HepG2 (cell line): ENCODE measurements at regions not wholly inside any gene's neighbourhood (a gene's known extent, or its start where the extent isn't known, plus 50 kb on each side); places are given as distances from the start of the nearest gene placed in this dataset.

Source experiments
- ATAC-seq: fragments of 200-7000 bp; cut with Tn5 transposase; 3 replicates; pipeline ENCODE4 v1.9.1; 2020; ENCODE audit warnings: mild to moderate bottlenecking, moderate library complexity
- BruUV-seq: library from RNA; stranded (reverse); fragments of 400-500 nt; replicated peaks from 2 replicates; lab custom pipeline; 2021; lab: Mats Ljungman, UMichigan
- CTCF ChIA-PET: fragments of 300-600 bp; formaldehyde crosslinking; extraction: SDS; loops from one replicate; lab custom pipeline; 2021; ENCODE audit warnings: low total read pairs, inconsistent platforms, low intra/inter-chr PET ratio; lab: Yijun Ruan, JAX
- POLR2A ChIA-PET: fragments of 350-600 bp; sonication (Branson Sonifier 250); formaldehyde crosslinking; loops from one replicate; lab custom pipeline; 2020; ENCODE audit warnings: antibody characterized with exemption, inconsistent platforms; lab: Yijun Ruan, JAX
- DNase-seq: peaks from one replicate; pipeline ENCODE4 v3.0.0-alpha.2; 2015; ENCODE audit warnings: low spot score
- FAIRE-seq: peaks from 3 replicates; lab custom pipeline; 2011; peaks lifted over from hg19 to GRCh38; lab: Jason Lieb, UNC
- H2AFZ ChIP-seq: one replicate; pipeline ENCODE4 v1.6.1; 2011; ENCODE audit warnings: low read length, inconsistent platforms
- H3K27ac ChIP-seq: fragments of 300-600 bp; 3 replicates; pipeline ENCODE4 v1.8.0; 2011; ENCODE audit warnings: mixed run types, mild to moderate bottlenecking, mixed read lengths, low read length, inconsistent platforms; ENCODE audit not compliant: insufficient read depth; ENCODE audit errors: extremely low read length
- H3K27me3 ChIP-seq, 2 experiments: fragments of 200-600 bp in 1 of 2; 2 replicates in 1 of 2; 3 replicates in 1 of 2; pipeline versions ENCODE4 v1.6.0 to v1.8.0; 2011; ENCODE audit warnings: low read length in 2 of 2, mild to moderate bottlenecking in 2 of 2, moderate library complexity in 2 of 2, inconsistent platforms in 1 of 2; ENCODE audit not compliant: insufficient read depth in 2 of 2, control insufficient read depth in 1 of 2
- H3K36me3 ChIP-seq, 2 experiments: fragments of 200-600 bp in 1 of 2; replicated peaks in 1 of 2; 2 replicates in 1 of 2; 3 replicates in 1 of 2; pipeline versions ENCODE4 v1.5.1 to v1.8.0; 2011; ENCODE audit warnings: low read length in 2 of 2, inconsistent platforms in 1 of 2; ENCODE audit not compliant: insufficient read depth in 2 of 2, control insufficient read depth in 1 of 2
- H3K4me1 ChIP-seq: 2 replicates; pipeline ENCODE4 v1.5.1; 2012; ENCODE audit warnings: low read length, inconsistent platforms; ENCODE audit not compliant: insufficient read depth
- H3K4me2 ChIP-seq: 2 replicates; pipeline ENCODE4 v1.6.0; 2011; ENCODE audit warnings: low read depth, low read length, inconsistent platforms
- H3K4me3 ChIP-seq, 3 experiments: fragments of 200-600 bp in 1 of 3; sonication (generic), shearing (Covaris generic) in 1 of 3; replicated peaks in 1 of 3; 2 replicates each; pipeline ENCODE4 v1.5.1; 2011 to 2016; ENCODE audit warnings: low read length in 3 of 3, inconsistent platforms in 2 of 3, low read depth in 2 of 3, mild to moderate bottlenecking in 2 of 3, control low read depth in 1 of 3, mixed read lengths in 1 of 3; ENCODE audit not compliant: insufficient read depth in 1 of 3
- H3K79me2 ChIP-seq: one replicate; pipeline ENCODE4 v1.6.1; 2011; ENCODE audit warnings: low read length, inconsistent platforms; ENCODE audit not compliant: insufficient read depth
- H3K9ac ChIP-seq: 2 replicates; pipeline ENCODE4 v1.6.0; 2011; ENCODE audit warnings: mild to moderate bottlenecking, low read depth, low read length, inconsistent platforms; ENCODE audit not compliant: insufficient read depth
- H3K9me3 ChIP-seq: 2 replicates; pipeline ENCODE4 v1.5.1; 2012; ENCODE audit warnings: mild to moderate bottlenecking, low read length
- H4K20me1 ChIP-seq: 2 replicates; pipeline ENCODE4 v1.6.0; 2011; ENCODE audit warnings: inconsistent platforms, mild to moderate bottlenecking, low read length, moderate library complexity; ENCODE audit not compliant: insufficient read depth
- DZIP1 ChIP-seq: sonication (generic); formaldehyde crosslinking; IDR thresholded peaks from 2 replicates; pipeline ENCODE4 v1.5.0; 2020; ENCODE audit warnings: mild to moderate bottlenecking, missing genetic modification reagents
- EP300 ChIP-seq, 3 experiments: sonication (generic) in 1 of 3; formaldehyde crosslinking in 1 of 3; IDR thresholded peaks; 2 replicates each; pipeline versions ENCODE4 v1.5.1 to v1.6.1; 2011 to 2020; ENCODE audit warnings: low read depth in 2 of 3, low read length in 2 of 3, borderline replicate concordance in 1 of 3, improper control_type of control experiment in 1 of 3, mild to moderate bottlenecking in 1 of 3, missing genetic modification reagents in 1 of 3, moderate library complexity in 1 of 3
- PBX3 ChIP-seq: sonication (generic); formaldehyde crosslinking; IDR thresholded peaks from 2 replicates; pipeline ENCODE4 v1.8.1; 2023; ENCODE audit warnings: missing genetic modification reagents, inconsistent platforms, borderline replicate concordance
- SKI ChIP-seq: fragments of 450-650 bp; IDR thresholded peaks from one replicate; pipeline ENCODE4 v1.6.1; 2018; ENCODE audit warnings: mild to moderate bottlenecking; ENCODE audit not compliant: partially characterized antibody
- SRSF9 ChIP-seq: fragments of 200-400 bp; formaldehyde crosslinking; IDR thresholded peaks from 2 replicates; pipeline ENCODE4 v1.6.1; 2018; ENCODE audit warnings: borderline replicate concordance, mild to moderate bottlenecking, low read depth, low read length; ENCODE audit not compliant: insufficient read depth, poor library complexity, severe bottlenecking
- TFDP1 ChIP-seq: IDR thresholded peaks from 2 replicates; pipeline ENCODE4 v1.6.1; 2016; ENCODE audit warnings: missing compliant biosample characterization, missing genetic modification reagents, borderline replicate concordance
- THAP7 ChIP-seq: sonication (generic); formaldehyde crosslinking; IDR thresholded peaks from 2 replicates; pipeline ENCODE4 v1.8.1; 2023; ENCODE audit warnings: mild to moderate bottlenecking, missing genetic modification reagents
- ZNF142 ChIP-seq: sonication (generic); formaldehyde crosslinking; IDR thresholded peaks from 2 replicates; pipeline ENCODE4 v1.4.0; 2020; ENCODE audit warnings: missing genetic modification reagents
- ZNF572 ChIP-seq: sonication (generic); formaldehyde crosslinking; IDR thresholded peaks from 2 replicates; pipeline ENCODE4 v1.5.1; 2020; ENCODE audit warnings: mild to moderate bottlenecking, missing genetic modification reagents
- ZZZ3 ChIP-seq: sonication (generic); formaldehyde crosslinking; IDR thresholded peaks from 2 replicates; pipeline ENCODE4 v1.4.0; 2020; ENCODE audit warnings: missing genetic modification reagents, mild to moderate bottlenecking, borderline replicate concordance
- WGBS: methylation state at CpG from one replicate; pipeline ENCODE4 v1.1.6; 2017; ENCODE audit warnings: low lambda C conversion rate; 5-methylcytosine and 5-hydroxymethylcytosine counted together
- in situ Hi-C: cut with HindIII; loops from 2 replicates; pipeline ENCODE4 v1.10.0; 2017; ENCODE audit warnings: low pct_unique_long_range_greater_than_20kb; ENCODE audit not compliant: extremely low pct_ligation_motif_present
- intact Hi-C: fragments of 100-400 bp; cut with micrococcal nuclease; formaldehyde crosslinking; loops from one replicate; pipeline ENCODE4 v1.10.0; 2022; ENCODE audit not compliant: unreplicated experiment

GRCh38 chr11:23711981-23712380 lies 784.9 kb upstream of the LUZP2 start (continued):
- TF ChIP-seq ZNF142 (CRISPR knock-in tag) (no peak), SRSF9 (no peak)

- H3K27me3 ChIP-seq: no peaks in the 10 kb centered on the region
- ATAC-seq: no peak
- H3K79me2 ChIP-seq: no peaks in the 10 kb centered on the region
- H3K9ac ChIP-seq: no peak overlapping the region
- FAIRE-seq: no peak
- H3K4me2 ChIP-seq: no peak overlapping the region
- H3K4me3 ChIP-seq: no peak overlapping the region
- H3K4me1 ChIP-seq: no peaks in the 10 kb centered on the region
- no TSS peak for BruUV-seq
- H3K36me3 ChIP-seq: no peaks in the 10 kb centered on the region
- intact Hi-C loops: no loop called here
- no peaks in the 10 kb centered on the region for H4K20me1 ChIP-seq
- no peak overlapping the region for H3K27ac ChIP-seq
- peaks cover 29% of the 10 kb centered on the region; the same call in 1 of the 2 replicates for H3K9me3 ChIP-seq
- in situ Hi-C loops: no loop called here
- POLR2A ChIA-PET: no interaction called here
- CTCF ChIA-PET: no interaction called here
- no peak for DNase-seq
- 0% methylated on average over 3 of the region's 3 CpGs for WGBS
- no peak overlapping the region for H2AFZ ChIP-seq
- TF ChIP-seq THAP7 (CRISPR knock-in tag) (no peak), ZNF572 (no peak), DZIP1 (CRISPR knock-in tag) (no peak), SKI (no peak), ZZZ3 (CRISPR knock-in tag) (no peak), PBX3 (CRISPR knock-in tag) (no peak), EP300 (IDR thresholded peaks at IDR 0.05; ENCODE audit: low read depth in 2 of 2, low read length in 2 of 2) (no peak), EP300 (CRISPR knock-in tag; IDR thresholded peaks at IDR 0.05; ENCODE audit: borderline replicate concordance) (no peak), TFDP1 (no peak)
Observed at GRCh38 chr11:23719016-23719415, 777.8 kb upstream of the LUZP2 start.
